Testis (tissue), 2 donors: ENCODE measurements at regions not wholly inside any gene's neighbourhood (a gene's known extent, or its start where the extent isn't known, plus 50 kb on each side); places are given as distances from the start of the nearest gene placed in this dataset.

Experiments used
- DNase-seq: peaks from one replicate; pipeline ENCODE4 v3.0.0-alpha.2; 2019
- H3K27ac ChIP-seq, 2 donors: fragments of 200-600 bp; sonication (generic); one replicate each; pipeline ENCODE4 v1.5.1; 2019
- H3K27me3 ChIP-seq: fragments of 200-600 bp; sonication (generic); one replicate; pipeline ENCODE4 v1.5.1; 2019
- H3K36me3 ChIP-seq: fragments of 200-600 bp; sonication (generic); one replicate; pipeline ENCODE4 v1.5.1; 2017; ENCODE audit warnings: low read depth; ENCODE audit errors: missing control alignments
- H3K4me1 ChIP-seq: fragments of 200-600 bp; sonication (generic); one replicate; pipeline ENCODE4 v1.5.1; 2019
- H3K4me3 ChIP-seq, 2 donors: fragments of 200-600 bp; sonication (generic); one replicate each; pipeline ENCODE4 v1.5.1; 2017 to 2019
- H3K9me3 ChIP-seq: fragments of 200-600 bp; sonication (generic); one replicate; pipeline ENCODE4 v1.5.1; 2017
- POLR2A ChIP-seq: fragments of 450-650 bp; IDR thresholded peaks from one replicate; pipeline ENCODE4 v1.6.1; 2017; ENCODE audit warnings: antibody characterized with exemption, mild to moderate bottlenecking, moderate library complexity
- WGBS, 2 donors: methylation state at CpG; one replicate each; pipeline ENCODE4 v1.1.5; 2018; 5-methylcytosine and 5-hydroxymethylcytosine counted together
- intact Hi-C: fragments of 100-400 bp; cut with DNase I; formaldehyde crosslinking; loops from one replicate; pipeline ENCODE4 v1.15.1; 2023; ENCODE audit warnings: low total_unique reads
- TF ChIP-seq, protein P1 (sequence below), 3 experiments: fragments of 450-650 bp in 2 of 3; fragments of 200-600 bp in 1 of 3; sonication (generic) in 1 of 3; IDR thresholded peaks; one replicate each; pipeline ENCODE4 v1.5.1; 2016 to 2019; ENCODE audit warnings: antibody characterized with exemption in 3 of 3, mild to moderate bottlenecking in 2 of 3, moderate library complexity in 1 of 3

DNA sequence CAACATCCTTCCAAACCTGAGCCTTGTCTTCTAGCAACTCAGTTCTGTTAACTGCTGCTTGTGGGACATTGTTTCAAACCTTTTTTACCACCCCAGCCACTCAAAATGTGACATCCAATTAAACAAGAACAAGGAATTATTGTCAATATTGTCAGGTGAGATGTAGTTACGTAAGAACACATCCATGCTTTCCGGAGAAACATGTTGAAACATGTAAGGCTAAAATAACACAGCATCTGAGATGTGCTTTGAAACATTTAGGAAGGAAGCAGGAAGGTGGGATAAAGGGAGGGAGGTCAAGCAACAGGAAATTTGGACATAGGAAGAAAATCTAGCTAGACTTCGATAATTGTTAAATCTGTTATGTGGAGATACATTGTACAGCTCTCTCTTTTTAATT lies 50.9 kb upstream of the PRICKLE2 start:
- intact Hi-C loops: no loop called here
- Histone ChIP-seq H3K9me3 (no peaks in the 10 kb centered on the region), H3K36me3 (no peaks in the 10 kb centered on the region), H3K4me1 (no peaks in the 10 kb centered on the region), H3K4me3 (no peak overlapping the region), H3K27ac (no peak overlapping the region), H3K27me3 (no peaks in the 10 kb centered on the region)
- DNase-seq: no peak
- 82 to 83% methylated on average over 3 of the region's 3 CpGs for WGBS, 2 donors
- no peak for TF ChIP-seq POLR2A
- TF ChIP-seq, protein P1, sequence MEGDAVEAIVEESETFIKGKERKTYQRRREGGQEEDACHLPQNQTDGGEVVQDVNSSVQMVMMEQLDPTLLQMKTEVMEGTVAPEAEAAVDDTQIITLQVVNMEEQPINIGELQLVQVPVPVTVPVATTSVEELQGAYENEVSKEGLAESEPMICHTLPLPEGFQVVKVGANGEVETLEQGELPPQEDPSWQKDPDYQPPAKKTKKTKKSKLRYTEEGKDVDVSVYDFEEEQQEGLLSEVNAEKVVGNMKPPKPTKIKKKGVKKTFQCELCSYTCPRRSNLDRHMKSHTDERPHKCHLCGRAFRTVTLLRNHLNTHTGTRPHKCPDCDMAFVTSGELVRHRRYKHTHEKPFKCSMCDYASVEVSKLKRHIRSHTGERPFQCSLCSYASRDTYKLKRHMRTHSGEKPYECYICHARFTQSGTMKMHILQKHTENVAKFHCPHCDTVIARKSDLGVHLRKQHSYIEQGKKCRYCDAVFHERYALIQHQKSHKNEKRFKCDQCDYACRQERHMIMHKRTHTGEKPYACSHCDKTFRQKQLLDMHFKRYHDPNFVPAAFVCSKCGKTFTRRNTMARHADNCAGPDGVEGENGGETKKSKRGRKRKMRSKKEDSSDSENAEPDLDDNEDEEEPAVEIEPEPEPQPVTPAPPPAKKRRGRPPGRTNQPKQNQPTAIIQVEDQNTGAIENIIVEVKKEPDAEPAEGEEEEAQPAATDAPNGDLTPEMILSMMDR (IDR thresholded peaks at IDR 0.05): no peak
